ENCODE measurements at regions not wholly inside any gene's neighbourhood (a gene's known extent, or its start where the extent isn't known, plus 50 kb on each side); places are given as distances from the start of the nearest gene placed in this dataset.

DNA sequence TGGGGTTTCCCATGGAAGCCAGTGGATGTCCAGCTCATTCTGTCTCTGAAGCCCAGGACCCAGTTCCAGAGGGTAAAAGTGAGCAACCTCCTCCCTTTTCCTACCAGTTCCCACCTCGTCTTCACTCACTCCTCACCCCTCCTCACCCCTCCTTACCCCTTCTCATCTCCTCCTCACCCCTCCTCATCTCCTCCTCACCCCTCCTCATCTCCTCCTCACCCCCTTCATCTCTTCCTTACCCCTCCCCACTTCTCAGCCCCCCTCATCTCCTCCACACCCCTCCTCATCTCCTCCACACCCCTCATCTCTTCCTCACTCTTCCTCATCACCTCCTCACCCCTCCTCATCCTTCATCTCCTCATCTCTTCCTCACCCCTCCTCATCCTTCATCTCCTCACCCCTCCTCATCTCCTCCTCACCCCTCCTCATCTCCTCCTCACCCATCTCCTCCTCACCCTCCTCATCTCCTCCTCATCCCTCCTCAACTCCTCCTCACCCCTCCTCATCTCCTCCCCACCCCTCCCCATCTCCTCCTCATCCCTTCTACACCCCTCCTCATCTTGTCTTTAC is 246.1 kb downstream of the MYLK4 start:
- H3K27me3 Mint-ChIP-seq (ENCODE audit: low read depth in 2 of 2): peaks cover 27 to 52% of the 10 kb centered on the region in 2 donors
- Histone ChIP-seq H3K27ac (ENCODE audit: low read length) (no peak overlapping the region), H3K4me3 (ENCODE audit: low read length) (no peak overlapping the region), H3K36me3 (ENCODE audit: control insufficient read depth, insufficient read depth, low read length) (no peaks in the 10 kb centered on the region), H3K27me3 (ENCODE audit: control insufficient read depth, insufficient read depth, low read length) (peaks cover 14% of the 10 kb centered on the region), H3K4me1 (ENCODE audit: control insufficient read depth, insufficient read depth, low read length) (no peaks in the 10 kb centered on the region), H3K9me3 (ENCODE audit: control insufficient read depth, insufficient read depth, low read length) (no peaks in the 10 kb centered on the region)
- H3K4me1 Mint-ChIP-seq: no peaks in the 10 kb centered on the region
- no peak for ATAC-seq
- 79% methylated on average over 1 of the region's 1 CpG for WGBS (ENCODE audit: insufficient coverage)
- no peak for TF ChIP-seq CTCF (IDR thresholded peaks at IDR 0.05)
- no peaks in the 10 kb centered on the region for H3K9me3 Mint-ChIP-seq
- H3K36me3 Mint-ChIP-seq: no peaks in the 10 kb centered on the region
- intact Hi-C loops (cut with micrococcal nuclease): no loop called here
- H3K4me3 Mint-ChIP-seq: no peak overlapping the region
- H3K27ac Mint-ChIP-seq: no peak overlapping the region
- no peak for DNase-seq

DNA sequence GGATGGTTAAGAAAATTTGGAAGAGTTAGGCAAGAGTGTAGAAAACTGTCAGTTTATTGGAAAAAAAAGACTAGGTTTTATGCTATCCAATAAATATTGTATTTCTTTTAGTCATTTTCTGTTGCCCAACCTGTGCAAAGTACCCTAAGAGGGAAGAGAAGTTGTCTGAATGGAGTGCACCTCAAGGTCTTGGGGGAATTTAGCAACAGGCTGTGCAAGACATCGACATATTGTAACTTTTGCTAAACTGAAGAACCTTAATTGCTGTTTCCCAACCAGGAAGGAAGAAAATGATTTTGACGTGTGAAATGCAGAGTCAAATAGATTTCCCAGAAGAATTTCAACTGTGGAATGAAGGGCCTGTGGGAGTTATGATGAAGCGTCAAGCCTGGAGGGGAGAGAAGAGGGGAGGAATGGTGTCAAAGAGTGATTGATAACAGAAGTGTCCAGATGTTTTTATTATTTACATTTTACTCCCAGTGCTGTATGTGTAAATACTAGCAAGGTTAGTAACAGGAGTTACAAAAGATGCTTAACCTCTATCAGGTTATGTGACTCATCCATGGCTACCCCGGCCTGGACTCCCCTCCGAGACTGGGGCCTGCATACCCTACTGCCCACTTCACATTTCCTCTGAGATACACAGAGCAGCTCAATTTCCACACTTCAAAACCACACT is 246.8 kb downstream of the MYLK4 start:
- H3K27ac Mint-ChIP-seq: no peak overlapping the region
- H3K36me3 Mint-ChIP-seq: no peaks in the 10 kb centered on the region
- intact Hi-C loops (cut with micrococcal nuclease): no loop called here
- peaks cover 10% of the 10 kb centered on the region for H3K27me3 ChIP-seq (ENCODE audit: control insufficient read depth, insufficient read depth, low read length)
- H3K4me1 ChIP-seq (ENCODE audit: control insufficient read depth, insufficient read depth, low read length): no peaks in the 10 kb centered on the region
- peaks cover 27 to 55% of the 10 kb centered on the region in 2 donors for H3K27me3 Mint-ChIP-seq (ENCODE audit: low read depth in 2 of 2)
- H3K27ac ChIP-seq (ENCODE audit: low read length): no peak overlapping the region
- no peaks in the 10 kb centered on the region for H3K4me1 Mint-ChIP-seq
- DNase-seq (no peak), ATAC-seq (no peak)
- H3K4me3 ChIP-seq (ENCODE audit: low read length): no peak overlapping the region
- no peaks in the 10 kb centered on the region for H3K36me3 ChIP-seq (ENCODE audit: control insufficient read depth, insufficient read depth, low read length)
- 66% methylated on average over 5 of the region's 5 CpGs for whole genome bisulfite sequencing (ENCODE audit: insufficient coverage)
- H3K9me3 Mint-ChIP-seq: no peaks in the 10 kb centered on the region
- H3K9me3 ChIP-seq (ENCODE audit: control insufficient read depth, insufficient read depth, low read length): no peaks in the 10 kb centered on the region
- no peak for TF ChIP-seq CTCF (IDR thresholded peaks at IDR 0.05)
- H3K4me3 Mint-ChIP-seq: no peak overlapping the region

GRCh38 chr6:2502998-2503674 is 247.6 kb downstream of the MYLK4 start:
- intact Hi-C loops (cut with micrococcal nuclease): no loop called here
- Mint-ChIP-seq H3K27me3 (ENCODE audit: low read depth in 2 of 2) (peaks cover 23 to 51% of the 10 kb centered on the region in 2 donors), H3K9me3 (no peaks in the 10 kb centered on the region), H3K4me3 (no peak overlapping the region), H3K36me3 (no peaks in the 10 kb centered on the region), H3K4me1 (no peaks in the 10 kb centered on the region), H3K27ac (no peak overlapping the region)
- H3K36me3 ChIP-seq (ENCODE audit: control insufficient read depth, insufficient read depth, low read length): no peaks in the 10 kb centered on the region
- no peak for ATAC-seq
- no peak for DNase-seq
- H3K9me3 ChIP-seq (ENCODE audit: control insufficient read depth, insufficient read depth, low read length): no peaks in the 10 kb centered on the region
- no peak overlapping the region for H3K27ac ChIP-seq (ENCODE audit: low read length)
- H3K4me1 ChIP-seq (ENCODE audit: control insufficient read depth, insufficient read depth, low read length): no peaks in the 10 kb centered on the region
- no peak overlapping the region for H3K4me3 ChIP-seq (ENCODE audit: low read length)
- H3K27me3 ChIP-seq (ENCODE audit: control insufficient read depth, insufficient read depth, low read length): peaks cover 10% of the 10 kb centered on the region
- 85% methylated on average over 10 of the region's 10 CpGs for WGBS (ENCODE audit: insufficient coverage)
- TF ChIP-seq CTCF (IDR thresholded peaks at IDR 0.05): no peak

Data from natural killer cell (primary cell).